ENCODE measurements at regions not wholly inside any gene's neighbourhood (a gene's known extent, or its start where the extent isn't known, plus 50 kb on each side); places are given as distances from the start of the nearest gene placed in this dataset.
A peak's percentile ranks its signal among the peaks of the same experiment; 100 is the strongest.
"Not testable (repeated sequence)": the region's sequence is repeated elsewhere in the genome, so short reads cannot be mapped to it uniquely, and the experiment has no call there.

DNA sequence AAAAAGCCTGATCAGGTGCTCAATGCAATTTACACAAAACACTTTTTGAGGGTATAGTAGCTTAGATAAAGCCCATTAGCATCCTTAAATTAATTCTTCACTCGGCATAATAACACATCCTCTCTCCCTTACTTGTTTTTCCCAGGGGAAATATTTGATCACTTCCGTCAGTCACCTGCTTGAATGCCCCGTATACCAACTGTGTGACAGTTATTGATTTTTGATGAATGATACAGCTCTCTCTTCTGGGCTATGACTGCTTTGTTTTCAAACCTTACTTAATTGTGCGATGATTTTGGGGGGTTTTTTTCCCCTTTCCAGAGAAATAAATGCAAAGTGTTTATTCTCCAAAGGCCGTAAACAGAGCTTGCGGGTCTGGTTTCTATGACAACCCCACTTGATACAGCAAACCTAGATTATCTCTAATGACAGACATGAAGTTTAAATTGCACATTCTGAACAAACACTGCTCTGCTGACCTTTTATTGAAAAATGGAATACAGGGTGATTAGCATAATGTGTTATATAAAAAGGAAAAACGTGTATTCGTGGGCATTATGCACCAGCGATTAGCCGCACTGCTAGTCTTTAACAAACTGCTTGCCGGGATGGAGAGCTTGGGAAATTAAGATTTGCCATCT is 78.4 kb upstream of the NANOS1 start:
- no peak for DNase-seq (ENCODE audit: low spot score)

DNA sequence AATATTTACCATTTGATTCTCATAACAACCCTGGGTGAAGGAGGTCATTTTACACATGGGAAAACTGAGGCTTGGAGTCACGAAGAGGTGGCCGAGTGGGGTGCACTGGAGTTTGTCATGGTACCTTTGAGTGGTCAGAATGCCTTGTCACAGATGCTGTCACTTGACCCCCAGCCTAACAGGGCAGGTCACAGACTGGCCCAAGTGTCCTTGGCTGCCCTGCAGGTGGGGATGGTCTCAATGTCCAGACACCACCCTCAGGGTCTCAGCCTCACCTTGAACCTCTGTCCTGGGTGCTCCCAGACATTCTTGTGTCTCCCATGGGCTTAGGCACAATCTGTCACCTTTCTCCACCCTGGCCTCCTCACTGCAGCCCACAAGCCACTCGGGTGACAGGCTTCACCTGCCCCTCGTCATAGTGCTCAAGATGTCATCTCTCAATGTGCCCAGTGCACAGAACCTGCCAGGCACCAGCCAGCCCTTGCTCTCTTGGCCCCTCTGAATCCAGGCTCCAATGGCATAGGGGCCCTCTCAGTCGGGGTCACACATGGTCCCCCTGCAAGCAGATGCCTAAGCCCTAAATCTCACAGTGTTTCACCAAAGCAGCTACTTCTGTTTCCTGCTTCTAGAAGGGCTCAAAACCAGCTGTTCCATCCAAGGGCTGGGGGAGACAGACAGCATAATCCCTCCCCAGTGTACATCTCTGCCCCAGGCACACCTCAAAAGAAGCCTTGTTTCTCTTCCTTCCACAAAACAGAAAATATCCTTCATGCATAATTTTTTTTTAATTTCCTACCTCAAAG is 76.8 kb upstream of the NANOS1 start:
- no peak for DNase-seq (ENCODE audit: low spot score)

DNA sequence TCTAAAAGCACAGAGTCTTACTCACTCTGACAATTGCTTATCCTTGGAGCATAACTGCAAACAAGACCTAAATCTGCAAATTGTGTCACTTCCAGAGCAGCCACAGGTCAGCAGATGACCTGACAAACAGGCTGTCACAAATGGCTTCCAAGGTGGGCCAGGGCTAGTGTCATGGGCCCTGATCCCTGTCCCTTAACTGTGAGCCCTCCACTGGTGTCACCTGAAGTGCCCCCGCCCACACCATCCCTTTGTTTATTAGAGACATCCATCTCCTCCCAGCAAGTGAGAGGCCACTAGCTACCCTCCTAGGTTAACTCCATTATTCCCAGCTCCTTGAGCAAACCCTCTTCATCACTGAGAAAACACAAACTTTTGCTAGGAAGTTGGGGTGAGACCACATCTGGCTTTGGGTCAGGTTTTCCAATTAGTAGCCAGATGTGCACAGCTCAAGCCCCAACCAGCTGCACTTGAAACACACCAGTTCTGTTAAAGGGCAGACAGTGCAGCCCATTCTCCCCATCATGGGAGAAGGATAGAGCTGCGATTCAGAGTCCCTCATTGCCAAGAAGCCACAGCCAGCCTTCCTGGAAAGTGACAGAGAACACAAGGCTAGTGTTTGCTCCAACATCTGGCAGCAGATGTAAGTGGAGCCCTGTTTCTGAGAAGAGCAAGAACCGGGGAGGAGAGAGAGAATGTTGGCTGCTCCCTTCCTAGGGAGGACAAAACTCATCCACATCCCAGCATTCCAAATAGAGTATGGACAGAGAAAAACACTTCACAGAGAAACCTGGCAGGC is 75.7 kb upstream of the NANOS1 start:
- no peak for DNase-seq (ENCODE audit: low spot score)

DNA sequence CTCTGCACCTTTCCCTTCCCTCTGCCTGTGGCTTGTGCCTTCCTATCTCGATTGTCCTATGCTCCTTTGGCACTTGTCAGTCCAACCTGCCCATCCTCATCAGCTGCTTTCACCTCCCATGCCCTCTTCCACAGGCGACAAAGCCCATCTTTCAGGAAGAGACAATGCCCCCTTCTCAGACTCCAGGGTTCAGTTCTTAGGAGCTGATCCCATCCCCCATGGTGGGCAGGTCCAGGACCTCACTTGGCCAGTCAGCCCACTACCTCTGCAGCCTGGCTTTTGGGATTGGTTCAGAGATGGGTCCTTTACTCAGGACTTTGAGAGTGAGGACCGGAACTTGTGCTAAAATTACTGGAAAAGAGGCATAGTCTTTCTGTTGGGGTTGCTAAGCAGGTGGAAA is 74.0 kb upstream of the NANOS1 start:
- DNase-seq (ENCODE audit: low spot score) = no peak

DNA sequence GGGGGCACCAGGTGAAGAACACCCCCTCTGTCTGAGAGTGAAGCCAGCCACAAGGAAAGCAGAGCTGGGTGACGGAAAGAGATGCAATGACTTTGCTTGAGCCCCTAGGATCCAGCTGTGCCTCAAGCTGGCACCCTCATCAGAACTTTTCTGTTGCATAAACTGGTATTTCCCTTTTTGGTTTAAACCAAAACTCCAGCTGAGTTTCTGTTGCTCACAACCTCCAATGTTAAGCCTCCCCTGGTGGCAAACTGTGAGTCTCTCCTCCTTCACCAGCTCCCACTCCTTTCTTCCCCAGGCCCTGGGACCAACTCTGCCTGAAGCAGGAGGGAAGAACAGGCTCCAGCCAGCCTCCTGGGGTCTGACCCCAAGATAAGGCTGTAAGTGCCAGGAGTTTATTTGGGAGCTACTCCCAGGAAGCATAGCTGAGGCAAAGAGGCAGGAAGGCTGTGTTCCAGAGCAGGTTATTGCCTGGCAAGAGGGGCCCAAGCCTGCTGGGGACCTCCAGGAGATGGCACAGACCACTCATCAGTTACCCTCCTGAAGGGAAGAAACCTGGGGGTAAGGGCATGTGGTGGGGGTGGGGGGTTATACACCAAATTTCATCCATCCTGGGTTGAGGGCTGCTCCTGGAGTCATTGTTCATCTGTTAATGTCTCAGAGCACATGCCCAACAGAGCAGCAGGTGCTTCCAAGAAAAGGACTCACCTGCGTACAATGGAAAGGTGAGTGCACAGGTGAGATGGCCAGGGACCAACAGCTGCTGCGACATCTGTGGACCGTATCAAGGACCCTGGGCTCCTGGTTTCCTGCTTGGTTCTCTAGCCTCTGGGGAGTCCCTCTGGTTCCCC is 73.3 kb upstream of the NANOS1 start:
- no peak for DNase-seq (ENCODE audit: low spot score)

DNA sequence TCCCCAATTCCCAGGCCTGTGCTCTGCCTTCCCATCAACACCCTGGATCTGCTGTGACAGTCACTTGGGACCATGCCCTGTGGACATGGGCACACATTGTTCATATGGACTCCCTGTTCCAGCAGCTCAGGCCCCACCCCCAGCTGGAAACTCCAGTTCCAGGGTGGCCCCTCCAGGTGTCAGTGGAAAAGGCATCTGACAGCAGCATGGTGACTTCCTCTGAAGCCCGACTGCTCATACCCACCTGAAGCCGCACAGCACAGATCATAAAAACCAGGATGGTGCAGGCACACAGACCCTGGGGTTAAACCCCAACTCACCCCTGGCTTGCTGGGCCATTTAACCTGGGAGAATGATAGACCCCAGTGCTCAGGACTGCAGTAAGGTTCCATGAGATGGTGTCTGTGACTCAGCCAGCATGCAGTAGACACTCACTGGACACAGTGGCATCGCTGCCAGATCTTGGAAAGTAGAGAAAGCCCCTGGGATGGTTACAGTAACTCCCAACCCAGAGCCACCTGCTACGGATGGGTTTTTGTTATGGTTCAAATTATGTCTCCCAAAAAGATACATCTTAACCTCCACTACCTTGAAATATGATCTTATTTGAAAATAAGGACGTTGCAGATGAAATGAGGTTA is 72.6 kb upstream of the NANOS1 start:
- no peak for DNase-seq (ENCODE audit: low spot score)

DNA sequence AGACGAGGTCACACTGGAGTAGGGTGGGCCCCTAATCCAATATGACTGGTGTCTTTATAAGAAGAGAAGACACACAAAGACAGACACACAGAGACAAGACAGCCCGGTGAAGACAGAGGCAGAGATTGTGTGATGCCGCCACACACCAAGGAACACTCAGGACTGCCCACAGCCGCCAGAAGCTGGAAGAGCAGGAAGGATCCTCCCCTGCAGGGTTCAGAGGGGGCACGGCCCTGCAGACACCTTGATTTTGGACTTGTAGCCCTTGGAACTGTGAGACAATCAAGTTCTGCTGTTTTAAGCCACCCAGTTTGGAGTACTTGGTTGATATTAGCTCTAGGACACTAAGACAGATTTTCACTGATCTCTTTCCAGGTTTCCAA is 72.1 kb upstream of the NANOS1 start:
- no peak for DNase-seq (ENCODE audit: low spot score)

DNA sequence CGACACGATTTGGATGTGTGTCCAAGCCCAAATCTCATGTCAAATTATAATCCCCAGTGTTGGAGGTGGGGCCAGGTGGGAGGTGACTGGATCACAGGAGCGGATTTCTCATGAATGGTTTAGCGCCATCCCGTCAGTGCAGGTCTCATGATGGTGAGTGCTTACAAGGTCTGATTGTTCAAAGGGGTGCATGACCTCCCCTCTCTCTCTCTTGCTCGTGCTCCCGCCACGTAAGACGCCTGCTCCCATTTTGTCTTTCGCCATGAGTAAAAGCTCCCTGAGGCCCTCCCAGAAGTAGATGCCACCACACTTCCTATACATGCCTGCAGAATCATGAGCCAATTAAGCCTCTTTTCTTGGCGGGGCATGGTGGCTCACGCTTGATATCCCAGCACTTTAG is 71.5 kb upstream of the NANOS1 start:
- no peak for DNase-seq (ENCODE audit: low spot score)

DNA sequence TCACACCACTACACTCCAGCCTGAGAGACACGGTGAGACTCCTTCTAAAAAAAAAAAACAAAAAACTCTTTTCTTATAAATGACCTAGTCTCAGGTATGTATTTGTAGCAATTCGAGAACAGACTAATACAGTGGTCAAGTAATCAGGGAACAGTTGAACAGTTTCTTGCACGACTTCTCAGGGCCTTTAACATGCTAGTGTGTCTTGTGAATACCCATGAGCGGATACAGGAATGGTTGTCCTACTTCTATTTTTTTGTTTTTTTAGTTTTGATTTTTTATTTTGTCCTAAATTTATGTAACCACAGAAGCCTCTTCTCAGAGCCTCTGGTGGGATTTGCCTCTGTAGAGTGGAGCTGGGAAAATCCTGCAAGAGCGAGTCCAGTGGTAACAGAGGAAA is 71.0 kb upstream of the NANOS1 start:
- DNase-seq (ENCODE audit: low spot score) = no peak

DNA sequence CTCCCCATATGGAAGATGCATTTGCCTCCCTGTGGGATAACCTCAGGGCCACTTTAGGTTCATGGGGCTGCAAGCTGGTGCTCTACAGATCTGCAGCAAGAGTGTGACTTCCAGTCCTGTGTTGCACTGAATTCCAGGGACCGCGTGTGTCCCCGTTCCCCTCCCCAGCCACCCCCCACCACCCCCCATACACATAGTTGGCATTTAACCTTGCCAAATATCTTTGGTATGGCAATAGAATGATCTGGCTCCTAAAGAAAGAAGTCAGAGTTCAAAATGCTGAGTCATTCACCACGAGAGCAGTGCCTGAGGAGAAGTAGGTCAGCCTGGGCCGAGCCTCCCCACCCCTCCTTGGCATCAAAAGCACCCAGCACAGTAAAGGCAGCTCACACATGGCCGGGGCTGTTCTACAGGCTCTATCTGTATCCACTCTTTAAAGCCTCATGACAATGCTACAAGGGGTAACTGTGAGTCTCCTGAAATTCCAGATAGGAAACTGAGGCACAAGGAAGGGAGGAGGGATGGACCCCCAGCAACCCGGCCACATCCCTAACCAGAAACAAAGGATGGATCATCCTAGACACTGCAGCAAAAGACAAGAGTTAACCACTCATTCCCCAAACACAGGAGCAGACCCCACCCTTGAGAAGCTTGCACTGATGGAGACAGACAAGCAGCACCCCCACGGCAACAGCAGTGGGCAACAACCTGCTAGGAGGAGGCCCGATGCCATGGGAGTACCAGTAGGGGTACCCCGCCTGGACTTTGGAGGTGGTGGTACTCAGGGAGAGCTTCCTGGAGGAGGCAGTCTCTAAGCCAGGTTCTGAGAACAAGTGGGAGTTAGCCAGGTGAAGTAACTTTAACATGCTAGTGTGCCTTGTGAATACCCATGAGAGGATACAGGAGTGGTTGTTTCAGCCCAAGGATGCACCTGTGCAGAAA is 70.3 kb upstream of the NANOS1 start:
- DNase-seq (ENCODE audit: low spot score) = peak; percentile 13

DNA sequence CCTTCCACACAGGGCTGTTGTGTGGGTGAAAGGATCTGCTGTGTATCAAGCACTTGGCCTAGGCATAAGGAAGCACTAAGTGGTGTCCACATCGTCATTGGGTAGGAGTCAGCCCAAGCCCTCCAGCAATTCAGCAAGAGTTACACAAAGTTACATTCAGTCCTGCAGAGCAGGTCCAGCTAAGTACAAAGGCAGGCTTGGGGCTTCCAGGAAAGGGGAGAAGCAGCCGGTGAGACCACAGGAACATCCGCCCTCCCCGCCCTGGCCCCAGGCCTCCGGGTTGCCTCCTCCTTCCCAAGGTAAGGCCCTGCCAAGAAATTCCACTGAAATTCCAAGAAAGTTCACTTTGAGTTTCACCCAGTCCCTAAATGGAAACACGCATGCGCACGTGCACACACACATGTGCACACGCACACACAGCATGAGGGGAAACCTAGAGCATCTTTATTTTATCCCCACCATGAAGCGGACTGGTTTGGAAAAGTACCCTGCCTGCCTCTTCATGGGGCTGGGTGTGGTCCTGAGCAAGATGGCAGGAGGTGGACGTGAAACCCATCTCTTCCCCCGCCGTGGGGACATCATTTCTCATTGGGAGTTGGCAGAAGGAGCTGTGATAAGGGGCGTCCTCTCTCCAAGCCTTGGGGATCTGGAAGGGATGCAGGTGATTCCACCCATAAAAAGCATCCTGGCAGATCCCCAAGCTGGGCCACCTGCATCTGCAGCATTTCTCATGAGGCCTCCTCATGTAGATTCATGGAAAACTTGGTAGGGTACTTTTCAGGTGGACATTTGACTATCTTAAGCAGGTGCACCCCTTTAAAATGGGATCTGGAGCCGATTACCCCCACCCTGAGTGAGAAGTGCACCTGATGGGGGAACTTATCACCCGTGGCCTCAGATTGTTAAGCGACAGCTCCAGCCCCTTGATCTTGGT is 69.1 kb upstream of the NANOS1 start:
- DNase-seq (ENCODE audit: low spot score) = no peak

DNA sequence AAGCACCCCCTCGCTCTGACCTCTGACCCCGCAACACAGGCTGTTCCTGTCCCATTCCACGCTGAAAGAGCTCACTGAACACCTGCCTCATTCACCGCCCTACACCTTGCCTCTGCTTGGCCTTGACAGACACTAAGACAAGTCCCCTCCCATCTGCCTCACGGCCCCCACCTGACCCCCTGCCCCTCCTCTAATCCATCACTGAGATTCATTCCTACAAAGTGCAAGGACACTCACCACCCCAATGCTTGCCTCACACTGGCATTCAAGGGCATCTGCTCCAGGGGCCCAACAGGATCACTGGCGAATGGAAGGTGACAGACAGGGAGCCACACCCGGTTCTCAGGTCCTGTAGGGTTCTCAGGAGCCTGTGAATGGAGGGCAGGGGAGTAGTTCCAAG is 68.1 kb upstream of the NANOS1 start:
- no peak for DNase-seq (ENCODE audit: low spot score)

DNA sequence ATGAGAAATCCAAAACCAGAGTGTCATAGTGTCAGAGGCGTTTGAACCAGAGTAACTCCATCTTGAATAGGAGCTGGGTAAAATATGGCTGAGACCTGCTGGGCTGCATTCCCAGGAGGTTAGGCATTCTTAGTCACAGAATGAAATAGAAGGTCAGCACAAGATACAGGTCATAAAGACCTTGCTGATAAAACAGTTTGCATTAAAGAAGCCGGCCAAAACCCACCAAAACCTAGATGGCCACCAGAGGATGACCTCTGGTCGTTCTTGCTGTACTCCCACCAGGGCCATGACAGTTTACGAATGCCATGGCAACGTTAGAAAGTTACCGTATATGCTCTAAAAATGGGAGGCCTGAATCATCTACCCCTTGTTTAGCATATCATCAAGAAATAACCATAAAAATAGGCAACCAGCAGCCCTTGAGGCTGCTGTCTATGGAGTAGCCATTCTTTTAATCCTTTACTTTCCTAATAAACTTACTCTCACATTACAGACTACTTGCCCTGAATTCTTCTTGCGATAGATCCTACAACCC is 67.1 kb upstream of the NANOS1 start:
- DNase-seq (ENCODE audit: low spot score) = not testable (repeated sequence)

DNA sequence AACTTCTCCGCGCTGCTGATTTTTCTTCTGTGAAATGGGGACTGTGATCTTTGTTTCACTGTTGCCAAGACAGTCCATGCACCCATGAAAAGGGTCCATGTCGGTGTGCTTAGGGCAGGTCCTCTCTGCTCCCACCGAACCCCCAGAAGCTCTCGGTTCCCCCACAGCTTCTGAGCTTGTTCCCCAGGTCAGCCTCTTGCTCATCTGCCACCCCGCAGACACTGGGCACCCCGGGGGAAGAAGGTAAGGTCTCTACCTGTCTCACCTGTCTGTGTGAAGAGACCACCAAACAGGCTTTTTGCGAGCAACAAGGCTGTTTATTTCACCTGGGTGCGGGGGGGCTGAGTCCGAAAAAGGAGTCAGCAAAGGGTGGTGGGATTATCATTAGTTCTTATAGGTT is 66.2 kb upstream of the NANOS1 start:
- DNase-seq (ENCODE audit: low spot score) = no peak

DNA sequence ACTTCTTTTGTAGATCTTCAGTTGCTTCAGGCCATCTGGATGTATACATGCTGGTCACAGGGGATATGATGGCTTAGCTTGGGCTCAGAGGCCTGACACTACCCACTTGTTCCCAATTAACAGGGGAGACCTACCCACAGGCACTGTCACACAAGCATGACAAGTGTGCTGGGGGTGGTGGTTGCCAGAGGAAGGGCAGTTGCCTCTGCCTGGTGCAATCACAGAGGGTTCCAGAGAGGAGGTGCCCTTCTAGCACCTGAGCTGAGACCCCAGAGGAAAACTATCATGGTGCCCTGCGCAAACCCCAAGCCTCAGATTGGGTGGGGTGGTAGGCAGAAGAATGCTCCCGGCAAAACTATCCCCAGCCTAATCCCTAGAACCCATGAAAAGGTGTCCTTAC is 65.6 kb upstream of the NANOS1 start:
- no peak for DNase-seq (ENCODE audit: low spot score)

DNA sequence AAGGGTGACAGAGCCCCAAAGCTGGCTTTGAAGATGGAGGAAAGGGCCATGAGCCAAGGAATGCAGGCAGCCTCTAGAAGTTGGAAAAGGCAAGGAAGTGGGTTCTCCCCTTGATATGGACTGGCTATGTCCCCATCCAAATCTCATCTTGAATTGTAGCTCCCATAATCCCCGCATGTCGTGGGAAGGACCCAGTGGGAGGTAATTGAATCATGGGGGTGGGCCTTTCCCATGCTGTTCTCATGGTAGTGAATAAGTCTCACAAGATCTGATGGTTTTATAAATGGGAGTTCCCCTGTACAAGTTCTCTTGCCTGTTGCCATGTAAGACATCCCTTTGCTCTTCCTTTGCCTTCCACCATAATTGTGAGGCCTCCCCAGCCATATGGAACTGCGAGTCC is 65.0 kb upstream of the NANOS1 start:
- DNase-seq (ENCODE audit: low spot score) = not testable (repeated sequence)

DNA sequence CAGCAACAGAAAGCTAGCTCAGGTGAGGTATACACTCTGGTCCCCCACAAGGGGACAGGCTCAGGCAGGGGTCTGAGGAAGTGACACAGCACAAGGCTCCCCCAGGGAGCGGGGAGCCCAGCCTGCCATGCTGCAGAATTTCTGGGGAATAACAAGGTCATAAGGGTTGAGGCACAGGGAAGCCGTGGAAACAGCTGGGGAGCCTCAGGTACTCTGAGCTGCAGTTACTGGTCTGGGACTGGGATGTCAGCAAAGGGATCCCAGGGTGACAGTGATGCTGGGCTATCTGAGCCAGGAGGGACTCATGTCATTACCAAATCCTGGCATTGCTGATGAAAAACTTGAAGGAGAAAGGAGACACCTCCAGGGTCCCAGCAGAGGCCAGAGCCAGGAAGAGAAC is 64.4 kb upstream of the NANOS1 start:
- no peak for DNase-seq (ENCODE audit: low spot score)

DNA sequence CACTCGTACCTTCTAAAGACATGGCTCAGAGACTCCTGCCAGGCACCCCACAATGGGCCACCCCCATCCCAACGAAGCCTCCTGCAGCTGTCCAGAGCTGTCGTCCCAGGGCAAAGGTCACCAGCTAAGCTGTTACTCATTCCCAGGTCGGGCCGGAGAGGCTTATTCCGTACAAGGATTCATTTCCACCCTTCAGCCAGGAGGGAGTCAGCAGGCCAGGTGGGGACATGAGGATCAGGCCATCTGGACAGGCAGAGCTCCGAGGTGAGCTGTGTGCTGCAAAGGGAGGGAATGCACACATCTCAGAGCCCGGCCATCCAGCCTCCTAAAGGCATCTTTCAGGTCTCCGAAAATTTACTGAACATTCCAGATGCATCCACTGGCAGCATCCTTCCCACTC is 63.9 kb upstream of the NANOS1 start:
- no peak for DNase-seq (ENCODE audit: low spot score)

All from hematopoietic multipotent progenitor cell treated with erythropoietin and hydrocortisone succinate and interleukin-3 and kit ligand, for 15 days (in vitro differentiated cells).